DOHH2 (cell line): ENCODE measurements at regions not wholly inside any gene's neighbourhood (a gene's known extent, or its start where the extent isn't known, plus 50 kb on each side); places are given as distances from the start of the nearest gene placed in this dataset.

ENCODE experiments used
- CTCF ChIP-seq: fragments of 200-600 bp; sonication (generic); IDR thresholded peaks from one replicate; pipeline ENCODE4 v1.5.1; 2014; ENCODE audit warnings: antibody characterized with exemption, mild to moderate bottlenecking, low read depth, low read length; ENCODE audit not compliant: poor library complexity, severe bottlenecking
- EZH2phosphoT487 ChIP-seq: fragments of 200-600 bp; sonication (generic); IDR thresholded peaks from 2 replicates; pipeline ENCODE4 v1.6.1; 2017; ENCODE audit warnings: borderline replicate concordance, mild to moderate bottlenecking, antibody characterized with exemption, low read length, moderate library complexity, mixed read lengths

GRCh38 chr4:60266505-60266904 is 933.6 kb upstream of the ADGRL3 start:
- TF ChIP-seq CTCF (no peak), EZH2phosphoT487 (no peak)
